ENCODE measurements at regions not wholly inside any gene's neighbourhood (a gene's known extent, or its start where the extent isn't known, plus 50 kb on each side); places are given as distances from the start of the nearest gene placed in this dataset.
"Not testable (repeated sequence)": the region's sequence is repeated elsewhere in the genome, so short reads cannot be mapped to it uniquely, and the experiment has no call there.

DNA sequence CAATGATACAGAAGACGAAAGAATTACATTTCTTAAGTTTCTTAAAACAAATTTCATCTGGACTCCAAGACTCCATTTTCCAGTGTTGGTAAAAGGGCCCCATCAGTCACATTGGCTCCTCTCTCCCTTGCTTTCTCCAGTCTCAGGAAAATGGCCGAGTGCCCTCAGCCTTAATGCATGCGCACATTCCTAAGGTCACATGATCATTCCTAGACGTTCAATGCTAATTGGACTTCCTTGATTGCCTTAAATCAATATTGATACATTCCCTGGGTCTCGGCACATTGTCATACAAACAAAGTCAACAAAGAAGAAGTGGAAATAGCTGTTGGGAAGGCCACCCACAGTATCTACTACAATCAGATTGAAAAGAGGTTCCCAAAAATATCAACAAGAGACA, 413.6 kb upstream of the GRAMD2B start:
- no peak overlapping the region for H3K4me2 ChIP-seq (ENCODE audit: low read length)
- WGBS (ENCODE audit: extremely low coverage, insufficient coverage, insufficient read length), result no CpG with 5 or more reads among the region's 5 CpGs

DNA sequence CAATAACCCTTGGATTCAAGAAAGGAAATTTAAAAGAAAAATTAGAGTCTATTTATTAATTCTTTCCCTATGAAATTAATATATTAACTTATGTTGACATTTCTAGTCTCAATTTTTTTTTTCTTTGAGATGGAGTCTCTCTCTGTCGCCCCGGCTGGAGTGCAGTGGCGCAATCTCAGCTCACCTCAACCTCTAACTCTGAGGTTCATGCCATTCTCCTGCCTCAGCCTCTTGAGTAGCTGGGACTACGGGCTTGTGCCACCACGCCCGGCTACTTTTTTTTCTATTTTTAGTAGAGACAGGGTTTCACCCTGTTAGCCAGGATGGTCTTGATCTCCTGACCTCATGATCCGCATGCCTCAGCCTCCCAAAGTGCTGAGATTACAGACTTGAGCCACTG, 411.7 kb upstream of the GRAMD2B start:
- H3K36me3 ChIP-seq (ENCODE audit: control insufficient read depth in 1 of 2, insufficient read depth in 2 of 2, low read length in 2 of 2); H3K27me3 ChIP-seq (ENCODE audit: insufficient read depth, low read length); H3K4me2 ChIP-seq (ENCODE audit: low read length); H2BK12ac ChIP-seq (ENCODE audit: low read length); H3K9me3 ChIP-seq (ENCODE audit: insufficient read depth, low read depth, low read length); H3K79me2 ChIP-seq (ENCODE audit: control insufficient read depth, insufficient read depth, low read length, poor library complexity); H3K27ac ChIP-seq (ENCODE audit: low read depth, low read length); H3K9ac ChIP-seq (ENCODE audit: low read length); H4K8ac ChIP-seq (ENCODE audit: low read depth, low read length); DNase-seq; H4K91ac ChIP-seq (ENCODE audit: low read depth, low read length); H3K4ac ChIP-seq (ENCODE audit: low read depth, low read length); H3K23ac ChIP-seq (ENCODE audit: low read length); H2AFZ ChIP-seq (ENCODE audit: insufficient read depth, low read length, poor library complexity); H2BK5ac ChIP-seq (ENCODE audit: low read depth, low read length, poor library complexity); H3K18ac ChIP-seq (ENCODE audit: low read length); H2AK5ac ChIP-seq (ENCODE audit: low read length); H3K14ac ChIP-seq (ENCODE audit: low read length); H3K4me3 ChIP-seq (ENCODE audit: low read depth, low read length); H3K79me1 ChIP-seq (ENCODE audit: low read length); H2BK120ac ChIP-seq (ENCODE audit: insufficient read depth, low read length, poor library complexity); H4K12ac ChIP-seq (ENCODE audit: low read depth, low read length); H3K4me1 ChIP-seq (ENCODE audit: control insufficient read depth in 1 of 2, insufficient read depth in 2 of 2, low read length in 2 of 2): not testable (repeated sequence)
- no CpG with 5 or more reads among the region's 7 CpGs for WGBS (ENCODE audit: extremely low coverage, insufficient coverage, insufficient read length)

More for the DNA sequence above, 413.6 kb upstream of the GRAMD2B start:
- Histone ChIP-seq H4K8ac (ENCODE audit: low read depth, low read length) (no peak overlapping the region), H2BK12ac (ENCODE audit: low read length) (no peak overlapping the region), H3K79me1 (ENCODE audit: low read length) (no peaks in the 10 kb centered on the region), H3K36me3 (ENCODE audit: control insufficient read depth in 1 of 2, insufficient read depth in 2 of 2, low read length in 2 of 2) (no peaks in the 10 kb centered on the region), H3K14ac (ENCODE audit: low read length) (no peak overlapping the region), H3K9ac (ENCODE audit: low read length) (no peak overlapping the region), H2AFZ (ENCODE audit: insufficient read depth, low read length, poor library complexity) (no peak overlapping the region), H3K9me3 (ENCODE audit: insufficient read depth, low read depth, low read length) (no peaks in the 10 kb centered on the region), H2BK5ac (ENCODE audit: low read depth, low read length, poor library complexity) (no peak overlapping the region), H4K12ac (ENCODE audit: low read depth, low read length) (no peak overlapping the region), H2BK120ac (ENCODE audit: insufficient read depth, low read length, poor library complexity) (no peak overlapping the region), H3K27me3 (ENCODE audit: insufficient read depth, low read length) (no peaks in the 10 kb centered on the region), H2AK5ac (ENCODE audit: low read length) (no peak overlapping the region), H4K91ac (ENCODE audit: low read depth, low read length) (no peak overlapping the region), H3K4ac (ENCODE audit: low read depth, low read length) (no peak overlapping the region), H3K79me2 (ENCODE audit: control insufficient read depth, insufficient read depth, low read length, poor library complexity) (no peaks in the 10 kb centered on the region), H3K27ac (ENCODE audit: low read depth, low read length) (no peak overlapping the region), H3K18ac (ENCODE audit: low read length) (no peak overlapping the region), H3K4me3 (ENCODE audit: low read depth, low read length) (no peak overlapping the region), H3K4me1 (ENCODE audit: control insufficient read depth in 1 of 2, insufficient read depth in 2 of 2, low read length in 2 of 2) (no peaks in the 10 kb centered on the region), H3K23ac (ENCODE audit: low read length) (no peak overlapping the region)
- no peak for DNase-seq

DNA sequence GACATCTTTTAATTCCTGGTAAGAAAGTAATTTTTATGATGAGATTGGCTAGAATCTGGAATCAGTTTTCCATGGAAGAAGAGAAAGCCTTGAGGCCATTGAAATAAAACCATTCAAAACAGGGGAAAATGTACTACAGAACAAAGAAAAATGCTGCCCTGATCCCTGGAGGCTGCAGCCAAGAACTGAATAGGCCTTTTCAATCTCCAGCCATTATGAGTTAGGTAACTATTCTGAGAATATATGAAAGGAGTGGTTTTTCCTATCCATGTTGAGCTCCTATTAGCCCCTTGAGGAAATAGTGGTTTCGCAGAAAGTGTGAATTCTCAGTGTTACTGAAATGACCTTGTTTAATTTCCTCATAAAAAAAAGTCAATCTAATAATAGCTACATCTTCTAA, 408.5 kb upstream of the GRAMD2B start:
- Histone ChIP-seq H3K18ac (ENCODE audit: low read length) (no peak overlapping the region), H3K4me2 (ENCODE audit: low read length) (no peak overlapping the region), H2BK5ac (ENCODE audit: low read depth, low read length, poor library complexity) (no peak overlapping the region), H2AFZ (ENCODE audit: insufficient read depth, low read length, poor library complexity) (no peak overlapping the region), H4K91ac (ENCODE audit: low read depth, low read length) (no peak overlapping the region), H4K8ac (ENCODE audit: low read depth, low read length) (no peak overlapping the region), H3K36me3 (ENCODE audit: control insufficient read depth in 1 of 2, insufficient read depth in 2 of 2, low read length in 2 of 2) (no peaks in the 10 kb centered on the region), H3K79me2 (ENCODE audit: control insufficient read depth, insufficient read depth, low read length, poor library complexity) (no peaks in the 10 kb centered on the region), H2AK5ac (ENCODE audit: low read length) (no peak overlapping the region), H4K12ac (ENCODE audit: low read depth, low read length) (no peak overlapping the region), H2BK12ac (ENCODE audit: low read length) (no peak overlapping the region), H3K4me3 (ENCODE audit: low read depth, low read length) (no peak overlapping the region), H3K79me1 (ENCODE audit: low read length) (no peaks in the 10 kb centered on the region), H2BK120ac (ENCODE audit: insufficient read depth, low read length, poor library complexity) (no peak overlapping the region), H3K14ac (ENCODE audit: low read length) (no peak overlapping the region), H3K27ac (ENCODE audit: low read depth, low read length) (no peak overlapping the region), H3K4me1 (ENCODE audit: control insufficient read depth in 1 of 2, insufficient read depth in 2 of 2, low read length in 2 of 2) (no peaks in the 10 kb centered on the region), H3K23ac (ENCODE audit: low read length) (no peak overlapping the region), H3K9me3 (ENCODE audit: insufficient read depth, low read depth, low read length) (no peaks in the 10 kb centered on the region), H3K4ac (ENCODE audit: low read depth, low read length) (no peak overlapping the region), H3K9ac (ENCODE audit: low read length) (no peak overlapping the region), H3K27me3 (ENCODE audit: insufficient read depth, low read length) (no peaks in the 10 kb centered on the region)
- no CpG with 5 or more reads among the region's 1 CpG for WGBS (ENCODE audit: extremely low coverage, insufficient coverage, insufficient read length)
- DNase-seq, result no peak

DNA sequence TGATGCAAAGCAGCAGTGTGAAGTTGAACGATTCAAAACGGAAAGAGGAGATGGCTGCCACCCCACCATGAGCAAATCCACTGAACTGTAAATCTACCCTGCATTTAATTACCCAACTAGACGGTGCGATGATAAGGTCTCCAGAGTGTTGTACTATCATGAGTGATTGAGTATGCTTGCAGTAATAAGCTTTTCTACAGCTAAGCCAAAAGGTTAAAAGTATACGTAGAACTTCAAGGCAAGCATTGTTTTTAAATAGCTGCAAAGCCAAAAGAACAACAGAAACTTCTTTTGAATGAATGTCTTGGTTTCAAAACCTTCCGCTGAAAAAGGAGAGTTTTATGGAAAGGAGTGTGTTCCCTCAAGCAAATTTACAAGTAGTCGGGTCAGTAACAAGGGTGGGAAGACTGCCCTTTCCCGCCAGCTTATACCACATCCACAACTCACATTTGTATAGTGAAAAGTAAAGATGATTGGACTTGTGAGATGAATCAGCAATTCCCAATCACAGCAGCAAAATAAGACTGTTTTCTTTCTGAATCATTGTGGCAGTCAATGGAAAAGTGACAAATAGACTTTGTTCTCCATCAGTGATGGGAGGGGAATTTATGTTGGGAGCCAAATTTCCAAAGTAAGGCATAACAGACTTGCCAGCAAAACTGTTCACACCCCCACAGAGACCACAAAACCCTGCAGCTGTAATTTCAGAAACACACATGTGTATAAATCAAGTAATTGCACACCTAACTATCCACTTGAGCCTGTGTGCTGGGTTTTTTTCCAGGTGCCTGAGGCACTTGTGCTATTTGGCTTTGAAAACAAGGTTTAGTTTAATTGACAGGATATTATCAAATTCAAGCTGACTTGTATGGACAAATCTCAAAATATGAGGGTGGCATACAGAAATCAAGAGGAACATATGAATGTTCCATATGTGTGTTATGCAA, 407.7 kb upstream of the GRAMD2B start:
- Histone ChIP-seq H3K18ac (ENCODE audit: low read length) (no peak overlapping the region), H3K4ac (ENCODE audit: low read depth, low read length) (no peak overlapping the region)

More for the DNA sequence above, 407.7 kb upstream of the GRAMD2B start:
- no peak for DNase-seq
- no peak overlapping the region for H2AK5ac ChIP-seq (ENCODE audit: low read length)
- no peak overlapping the region for H2BK5ac ChIP-seq (ENCODE audit: low read depth, low read length, poor library complexity)
- H2BK12ac ChIP-seq (ENCODE audit: low read length), result no peak overlapping the region
- WGBS (ENCODE audit: extremely low coverage, insufficient coverage, insufficient read length), result no CpG with 5 or more reads among the region's 8 CpGs
- no peak overlapping the region for H3K4me3 ChIP-seq (ENCODE audit: low read depth, low read length)
- no peak overlapping the region for H2BK120ac ChIP-seq (ENCODE audit: insufficient read depth, low read length, poor library complexity)
- no peak overlapping the region for H2AFZ ChIP-seq (ENCODE audit: insufficient read depth, low read length, poor library complexity)
- no peaks in the 10 kb centered on the region for H3K9me3 ChIP-seq (ENCODE audit: insufficient read depth, low read depth, low read length)
- H3K9ac ChIP-seq (ENCODE audit: low read length), result no peak overlapping the region
- no peak overlapping the region for H3K14ac ChIP-seq (ENCODE audit: low read length)
- H3K36me3 ChIP-seq (ENCODE audit: control insufficient read depth in 1 of 2, insufficient read depth in 2 of 2, low read length in 2 of 2), result no peaks in the 10 kb centered on the region
- no peaks in the 10 kb centered on the region for H3K27me3 ChIP-seq (ENCODE audit: insufficient read depth, low read length)
- no peak overlapping the region for H4K8ac ChIP-seq (ENCODE audit: low read depth, low read length)
- no peak overlapping the region for H3K23ac ChIP-seq (ENCODE audit: low read length)
- no peaks in the 10 kb centered on the region for H3K4me1 ChIP-seq (ENCODE audit: control insufficient read depth in 1 of 2, insufficient read depth in 2 of 2, low read length in 2 of 2)
- no peak overlapping the region for H3K4me2 ChIP-seq (ENCODE audit: low read length)
- H4K91ac ChIP-seq (ENCODE audit: low read depth, low read length), result no peak overlapping the region
- H3K79me2 ChIP-seq (ENCODE audit: control insufficient read depth, insufficient read depth, low read length, poor library complexity), result no peaks in the 10 kb centered on the region
- no peak overlapping the region for H4K12ac ChIP-seq (ENCODE audit: low read depth, low read length)
- no peak overlapping the region for H3K27ac ChIP-seq (ENCODE audit: low read depth, low read length)
- H3K79me1 ChIP-seq (ENCODE audit: low read length), result no peaks in the 10 kb centered on the region
